NCI-H510A treated with DMSO at 0.1 percent for 48 hours (cell line): ENCODE measurements at regions not wholly inside any gene's neighbourhood (a gene's known extent, or its start where the extent isn't known, plus 50 kb on each side); places are given as distances from the start of the nearest gene placed in this dataset.
"Not testable (repeated sequence)": the region's sequence is repeated elsewhere in the genome, so short reads cannot be mapped to it uniquely, and the experiment has no call there.

Experiments
- DNase-seq: peaks from one replicate; lab custom pipeline; 2025; lab: John Stamatoyannopoulos, UW

GRCh38 chr10:29880856-29881255 is 178.5 kb downstream of the JCAD start:
- no peak for DNase-seq

- no peak for DNase-seq
Measured at GRCh38 chr10:29879862-29880261, 179.5 kb downstream of the JCAD start.

DNA sequence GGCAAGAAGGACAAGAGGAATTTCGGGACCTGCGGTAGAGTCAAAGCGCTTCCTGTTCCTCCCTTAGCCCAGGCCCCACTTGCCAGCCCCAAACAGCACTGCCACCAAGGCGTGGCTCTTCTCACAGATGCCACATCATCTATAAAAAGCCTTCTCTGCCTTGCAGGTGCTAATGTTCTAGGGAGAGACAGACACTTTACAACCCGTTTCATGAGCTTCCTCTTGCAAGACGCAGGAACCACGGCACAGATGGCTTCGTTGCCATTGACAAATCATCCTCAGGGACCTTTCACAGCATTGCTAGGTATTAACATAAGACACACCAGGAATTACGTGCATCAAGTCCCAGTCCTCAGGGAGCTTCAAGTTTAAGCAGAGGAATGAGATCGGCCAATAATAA is 180.9 kb downstream of the JCAD start:
- DNase-seq, result no peak

GRCh38 chr10:29877793-29878491 is 181.4 kb downstream of the JCAD start:
- no peak for DNase-seq

DNA sequence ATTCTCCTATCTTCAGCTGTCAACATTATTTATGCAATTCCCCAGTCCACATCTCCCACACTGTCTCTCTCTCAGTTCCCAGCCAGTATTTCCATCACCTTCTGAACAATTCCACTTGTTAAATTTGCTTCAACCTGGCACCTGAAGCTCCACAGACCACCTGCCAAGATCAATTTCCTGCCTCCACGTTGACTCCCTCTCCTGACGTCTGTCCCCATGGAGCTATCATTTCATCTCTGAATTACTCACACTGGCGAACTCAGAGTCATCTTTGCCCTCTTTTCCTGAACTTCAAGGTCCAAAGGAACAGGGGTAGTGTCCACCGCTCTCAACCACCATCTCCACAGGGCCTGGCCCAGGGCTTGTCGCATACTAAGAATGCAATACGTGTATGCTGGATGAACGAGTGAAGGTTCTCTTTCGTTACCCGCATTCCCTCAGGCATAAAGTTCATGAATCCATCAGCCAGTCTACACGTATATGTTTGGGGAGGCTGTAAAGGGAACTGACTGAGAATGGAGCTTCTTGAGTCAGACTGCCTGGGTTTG is 183.3 kb downstream of the JCAD start:
- no peak for DNase-seq

GRCh38 chr10:29874606-29875269 is 184.6 kb downstream of the JCAD start:
- DNase-seq, result no peak

GRCh38 chr10:29873941-29874484 is 185.4 kb downstream of the JCAD start:
- DNase-seq, result no peak

DNA sequence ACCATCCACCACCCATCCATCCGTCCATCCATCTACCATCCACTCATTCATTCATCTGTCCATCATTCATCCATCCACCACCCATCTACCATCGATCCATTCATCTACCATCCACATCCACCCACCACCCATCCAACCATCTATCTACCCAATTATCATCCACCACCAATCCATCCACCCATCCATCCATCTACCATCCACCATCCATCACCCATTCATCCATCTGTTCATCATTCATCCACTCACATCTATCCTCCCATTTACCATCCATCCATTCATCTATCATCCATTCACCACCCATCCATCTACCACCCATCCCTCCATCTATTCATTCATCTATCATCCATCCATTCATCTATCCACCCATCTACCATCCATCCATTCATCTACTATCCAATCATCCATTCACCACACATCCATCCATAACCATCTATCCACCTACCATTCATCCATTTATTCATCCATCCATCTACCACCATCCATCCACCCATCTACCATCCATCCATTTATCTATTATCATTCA is 188.8 kb downstream of the JCAD start:
- DNase-seq, result no peak

GRCh38 chr10:29869593-29869992 is 189.8 kb downstream of the JCAD start:
- DNase-seq, result no peak

DNA sequence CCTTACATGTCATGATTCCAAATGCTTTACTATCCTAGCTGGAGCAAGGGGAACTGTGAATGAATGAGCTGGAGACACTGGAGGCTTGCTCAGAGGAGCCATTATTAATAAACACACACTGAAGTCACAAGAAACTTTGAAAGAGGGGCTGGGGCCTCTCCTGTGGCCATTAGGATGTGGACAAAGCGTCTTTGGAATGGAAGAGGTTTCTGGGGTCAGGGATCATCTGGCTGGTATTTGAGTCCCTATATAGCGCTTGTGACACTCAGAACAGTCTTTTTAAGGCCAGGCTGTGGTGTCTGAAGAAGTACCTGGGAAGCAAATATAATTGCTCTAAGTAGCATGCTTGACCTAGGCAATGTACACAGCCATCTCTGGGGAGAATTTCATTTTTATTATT is 193.0 kb downstream of the JCAD start:
- no peak for DNase-seq

DNA sequence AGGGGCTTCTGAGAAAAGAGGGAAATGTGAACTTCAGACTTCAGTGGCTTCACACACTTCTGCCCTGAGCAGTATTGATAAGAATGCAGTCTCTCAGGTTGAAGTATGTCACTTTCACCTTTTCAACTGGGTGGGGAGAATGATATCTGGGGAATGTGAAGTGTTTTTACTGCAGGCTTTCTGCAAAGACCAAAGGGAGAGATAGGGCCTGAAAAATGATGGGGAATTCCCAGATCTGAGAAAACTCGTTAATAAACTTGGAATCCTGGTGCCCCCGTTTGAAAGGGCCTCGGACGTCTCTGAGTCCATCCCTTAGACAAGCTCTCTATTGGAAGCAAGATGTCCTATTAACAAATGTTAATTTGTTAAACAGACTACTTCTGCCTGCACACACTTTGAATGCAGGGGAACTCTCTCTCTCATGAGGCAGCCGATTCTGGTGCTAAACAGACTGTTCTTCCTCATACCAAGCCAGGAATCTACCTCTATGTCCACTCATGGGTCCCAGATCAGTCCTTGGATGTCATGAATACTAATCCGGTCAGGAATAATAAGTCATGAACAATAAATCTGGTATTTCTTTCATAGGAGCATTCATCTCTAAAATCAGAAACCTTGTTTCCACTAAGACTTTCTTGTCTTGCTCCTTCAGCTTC is 193.6 kb downstream of the JCAD start:
- DNase-seq, result no peak

- no peak for DNase-seq
Measured at GRCh38 chr10:29862923-29863614, 196.3 kb downstream of the JCAD start.

GRCh38 chr10:29861811-29862505 is 197.4 kb downstream of the JCAD start:
- no peak for DNase-seq

DNA sequence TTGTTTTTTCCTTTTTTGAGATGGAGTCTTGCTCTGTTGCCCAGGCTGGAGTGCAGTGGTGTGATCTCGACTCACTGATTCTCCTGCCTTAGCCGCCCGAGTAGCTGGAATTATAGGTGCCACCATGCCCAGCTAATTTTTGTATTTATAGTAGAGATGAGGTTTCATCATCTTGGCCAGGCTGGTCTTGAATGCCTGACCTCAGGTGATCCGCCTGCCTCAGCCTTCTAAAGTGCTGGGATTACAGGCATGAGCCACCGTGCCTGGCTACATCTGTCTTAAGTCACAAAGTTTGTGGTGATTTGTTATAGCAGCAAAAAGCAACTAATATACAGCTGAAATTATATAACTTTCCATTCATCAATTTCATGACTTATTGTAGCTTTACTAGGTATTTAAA is 198.2 kb downstream of the JCAD start:
- DNase-seq, result not testable (repeated sequence)

GRCh38 chr10:29860166-29860565 is 199.2 kb downstream of the JCAD start:
- DNase-seq, result no peak

DNA sequence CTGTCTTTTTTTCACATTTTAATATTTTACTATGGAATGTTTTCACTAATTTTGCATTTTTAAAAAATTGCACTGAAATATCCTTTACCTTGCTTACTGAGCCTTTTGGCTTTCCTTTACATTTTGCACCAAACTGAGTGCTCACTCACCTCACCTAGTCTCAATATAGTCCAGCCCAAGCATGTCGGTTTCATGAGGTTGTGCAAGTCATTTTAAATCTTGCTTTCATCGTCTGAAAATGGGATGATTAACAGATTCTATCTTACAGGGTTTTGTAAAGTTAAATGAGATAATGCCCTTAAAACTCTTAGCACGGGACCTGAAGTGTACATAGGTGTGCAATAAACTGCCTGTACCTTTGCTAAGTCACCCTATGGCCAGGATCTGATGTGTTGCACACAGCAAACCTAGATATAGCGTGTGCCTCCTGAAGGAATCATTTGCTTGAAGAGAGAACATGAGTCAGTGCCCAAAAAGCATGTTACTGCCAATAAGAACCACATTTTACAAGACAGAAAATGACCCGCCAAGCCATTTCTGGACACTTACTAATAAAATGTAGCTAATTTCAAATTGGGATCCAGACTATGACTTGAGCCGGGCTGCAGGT is 199.8 kb downstream of the JCAD start:
- DNase-seq, result no peak

GRCh38 chr10:29858702-29859267 is 200.6 kb downstream of the JCAD start:
- DNase-seq, result no peak

GRCh38 chr10:29857843-29858701 is 201.3 kb downstream of the JCAD start:
- no peak for DNase-seq

GRCh38 chr10:29856295-29856694 is 203.1 kb downstream of the JCAD start:
- DNase-seq, result no peak

DNA sequence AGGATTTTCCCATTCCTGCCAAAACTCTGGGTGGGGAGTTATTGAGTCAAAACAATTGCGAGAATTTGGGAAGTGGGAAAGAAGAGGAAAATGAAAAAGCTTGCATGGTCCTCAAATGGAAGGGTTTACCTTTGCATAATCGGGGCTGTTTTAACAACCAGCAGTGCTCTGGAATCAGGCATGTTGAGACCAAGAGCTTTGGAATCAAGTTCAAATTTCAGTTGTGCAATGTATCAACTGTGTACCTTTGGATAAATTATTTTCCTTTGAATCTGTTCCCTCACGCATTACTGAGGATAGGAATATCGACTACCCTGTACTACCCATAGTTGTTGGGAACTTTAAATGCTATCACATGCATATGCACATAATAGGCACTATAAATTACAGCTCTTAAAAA is 205.5 kb downstream of the JCAD start:
- DNase-seq, result no peak
